ENCODE measurements at regions not wholly inside any gene's neighbourhood (a gene's known extent, or its start where the extent isn't known, plus 50 kb on each side); places are given as distances from the start of the nearest gene placed in this dataset.
"Not testable (repeated sequence)": the region's sequence is repeated elsewhere in the genome, so short reads cannot be mapped to it uniquely, and the experiment has no call there.

DNA sequence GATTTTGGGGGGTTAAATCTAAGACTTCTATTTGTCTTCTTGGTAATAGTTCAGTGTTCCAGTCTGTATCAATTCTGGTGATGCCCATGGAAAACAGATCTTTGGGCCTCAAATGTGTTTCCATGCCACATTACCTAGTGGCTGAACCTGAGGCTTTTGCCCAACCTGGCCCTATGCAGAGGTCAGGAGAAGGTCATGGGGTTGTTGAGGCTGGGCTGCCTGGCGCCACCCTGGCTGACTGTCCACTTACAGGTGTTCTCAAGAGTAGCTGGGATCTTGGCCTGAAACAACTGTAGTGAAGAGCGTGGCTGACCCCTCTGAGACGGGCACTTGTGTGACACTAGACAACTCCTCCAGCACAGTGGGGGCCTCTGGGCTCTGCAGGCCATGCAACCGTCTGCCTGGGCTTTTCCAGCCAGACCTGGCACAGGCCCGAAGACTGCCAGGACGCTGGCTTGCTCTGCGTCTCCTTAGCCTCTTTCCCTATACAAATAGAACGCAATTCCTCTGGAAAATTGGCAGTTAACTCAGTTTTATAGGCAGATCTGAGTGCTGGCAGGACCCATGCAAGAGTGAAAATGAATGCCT, 127.8 kb downstream of the TRIM43 start:
- Histone ChIP-seq H3K9me3 (ENCODE audit: insufficient read depth, low read length, severe bottlenecking) (no peaks in the 10 kb centered on the region), H3K36me3 (ENCODE audit: insufficient read depth, low read length) (no peaks in the 10 kb centered on the region), H3K79me2 (ENCODE audit: insufficient read depth, low read length) (no peaks in the 10 kb centered on the region), H4K20me1 (ENCODE audit: insufficient read depth, low read length) (no peaks in the 10 kb centered on the region), H3K27ac (ENCODE audit: low read length) (no peak overlapping the region), H2AFZ (ENCODE audit: low read depth, low read length) (no peak overlapping the region), H3K27me3 (ENCODE audit: insufficient read depth, low read length, poor library complexity) (peaks cover 6% of the 10 kb centered on the region), H3K4me1 (ENCODE audit: insufficient read depth, low read length) (no peaks in the 10 kb centered on the region), H3K9ac (ENCODE audit: low read depth, low read length) (no peak overlapping the region), H3K4me2 (ENCODE audit: insufficient read depth, low read length) (no peak overlapping the region), H3K4me3 (ENCODE audit: low read depth in 1 of 2, low read length in 2 of 2) (no peak overlapping the region)
- DNase-seq (no peak), ATAC-seq (ENCODE audit: insufficient read depth, low read depth) (no peak)
- TF ChIP-seq EZH2 (IDR thresholded peaks at IDR 0.05; ENCODE audit: borderline replicate concordance, low read depth, low read length, severe bottlenecking) = no peak
- TF ChIP-seq, protein P1, sequence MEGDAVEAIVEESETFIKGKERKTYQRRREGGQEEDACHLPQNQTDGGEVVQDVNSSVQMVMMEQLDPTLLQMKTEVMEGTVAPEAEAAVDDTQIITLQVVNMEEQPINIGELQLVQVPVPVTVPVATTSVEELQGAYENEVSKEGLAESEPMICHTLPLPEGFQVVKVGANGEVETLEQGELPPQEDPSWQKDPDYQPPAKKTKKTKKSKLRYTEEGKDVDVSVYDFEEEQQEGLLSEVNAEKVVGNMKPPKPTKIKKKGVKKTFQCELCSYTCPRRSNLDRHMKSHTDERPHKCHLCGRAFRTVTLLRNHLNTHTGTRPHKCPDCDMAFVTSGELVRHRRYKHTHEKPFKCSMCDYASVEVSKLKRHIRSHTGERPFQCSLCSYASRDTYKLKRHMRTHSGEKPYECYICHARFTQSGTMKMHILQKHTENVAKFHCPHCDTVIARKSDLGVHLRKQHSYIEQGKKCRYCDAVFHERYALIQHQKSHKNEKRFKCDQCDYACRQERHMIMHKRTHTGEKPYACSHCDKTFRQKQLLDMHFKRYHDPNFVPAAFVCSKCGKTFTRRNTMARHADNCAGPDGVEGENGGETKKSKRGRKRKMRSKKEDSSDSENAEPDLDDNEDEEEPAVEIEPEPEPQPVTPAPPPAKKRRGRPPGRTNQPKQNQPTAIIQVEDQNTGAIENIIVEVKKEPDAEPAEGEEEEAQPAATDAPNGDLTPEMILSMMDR (IDR thresholded peaks at IDR 0.05; ENCODE audit: borderline replicate concordance, extremely low read depth, low read length, poor library complexity, severe bottlenecking) = no peak

DNA sequence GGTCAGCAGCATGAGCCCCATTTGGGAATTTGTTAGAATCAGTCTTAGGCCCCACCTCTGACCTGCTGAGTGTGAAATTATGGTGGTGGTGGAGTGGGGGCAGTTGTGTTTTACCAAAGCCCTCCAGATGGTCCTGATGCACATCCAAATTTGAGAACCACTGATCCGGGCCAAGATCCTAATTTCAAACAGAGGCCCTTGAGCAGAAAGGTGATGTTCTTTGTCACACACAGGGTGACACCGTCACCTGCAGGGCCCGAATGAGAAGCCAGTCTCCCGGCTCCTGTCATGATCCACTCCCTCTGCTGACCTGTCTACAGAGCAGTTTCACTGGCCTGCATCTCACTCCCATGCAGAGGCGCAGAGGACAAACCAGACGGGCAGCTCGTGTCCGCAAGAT, 129.9 kb downstream of the TRIM43 start:
- TF ChIP-seq, protein P1 (IDR thresholded peaks at IDR 0.05; ENCODE audit: borderline replicate concordance, extremely low read depth, low read length, poor library complexity, severe bottlenecking) = no peak
- no peak for TF ChIP-seq EZH2 (IDR thresholded peaks at IDR 0.05; ENCODE audit: borderline replicate concordance, low read depth, low read length, severe bottlenecking)
- no peak overlapping the region for H2AFZ ChIP-seq (ENCODE audit: low read depth, low read length)
- H3K4me2 ChIP-seq (ENCODE audit: insufficient read depth, low read length) = no peak overlapping the region
- no peaks in the 10 kb centered on the region for H3K9me3 ChIP-seq (ENCODE audit: insufficient read depth, low read length, severe bottlenecking)
- no peaks in the 10 kb centered on the region for H3K36me3 ChIP-seq (ENCODE audit: insufficient read depth, low read length)
- no peaks in the 10 kb centered on the region for H3K79me2 ChIP-seq (ENCODE audit: insufficient read depth, low read length)
- H3K4me3 ChIP-seq (ENCODE audit: low read depth in 1 of 2, low read length in 2 of 2) = no peak overlapping the region
- peaks cover 10% of the 10 kb centered on the region for H3K27me3 ChIP-seq (ENCODE audit: insufficient read depth, low read length, poor library complexity)
- ATAC-seq (ENCODE audit: insufficient read depth, low read depth) (no peak), DNase-seq (no peak)
- H4K20me1 ChIP-seq (ENCODE audit: insufficient read depth, low read length) = no peaks in the 10 kb centered on the region
- no peak overlapping the region for H3K9ac ChIP-seq (ENCODE audit: low read depth, low read length)
- no peaks in the 10 kb centered on the region for H3K4me1 ChIP-seq (ENCODE audit: insufficient read depth, low read length)
- H3K27ac ChIP-seq (ENCODE audit: low read length) = no peak overlapping the region

DNA sequence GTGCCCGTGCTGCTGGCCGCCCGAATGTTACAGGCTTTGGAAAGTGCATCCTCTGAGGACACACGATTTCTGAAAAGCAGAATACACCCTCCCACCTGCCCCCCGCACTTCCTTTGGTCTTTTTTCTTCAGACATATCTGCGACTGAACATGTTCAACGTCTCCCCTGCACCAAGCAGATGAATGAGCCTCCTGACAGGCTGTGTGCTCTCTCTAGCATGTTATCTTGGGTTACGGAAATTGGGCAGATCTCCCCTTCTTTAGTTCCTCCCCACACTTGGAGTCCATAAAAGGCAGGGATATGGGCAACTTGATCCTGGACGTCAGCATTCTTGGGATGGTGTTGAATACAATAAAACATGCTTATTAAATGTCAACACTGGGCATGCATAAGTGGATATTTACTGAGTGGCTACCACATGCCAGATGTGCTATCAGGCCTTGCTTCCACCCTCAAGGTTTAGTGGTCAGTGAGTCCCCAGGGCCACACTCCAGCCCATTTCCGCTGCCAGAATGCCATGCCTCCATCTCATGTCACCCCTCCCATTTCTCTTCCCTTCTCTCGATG, 130.4 kb downstream of the TRIM43 start:
- Histone ChIP-seq H3K9ac (ENCODE audit: low read depth, low read length) (no peak overlapping the region), H3K79me2 (ENCODE audit: insufficient read depth, low read length) (no peaks in the 10 kb centered on the region), H3K4me1 (ENCODE audit: insufficient read depth, low read length) (no peaks in the 10 kb centered on the region), H3K27ac (ENCODE audit: low read length) (no peak overlapping the region), H3K4me3 (ENCODE audit: low read depth in 1 of 2, low read length in 2 of 2) (no peak overlapping the region), H4K20me1 (ENCODE audit: insufficient read depth, low read length) (no peaks in the 10 kb centered on the region), H2AFZ (ENCODE audit: low read depth, low read length) (no peak overlapping the region), H3K9me3 (ENCODE audit: insufficient read depth, low read length, severe bottlenecking) (no peaks in the 10 kb centered on the region), H3K4me2 (ENCODE audit: insufficient read depth, low read length) (no peak overlapping the region), H3K36me3 (ENCODE audit: insufficient read depth, low read length) (no peaks in the 10 kb centered on the region), H3K27me3 (ENCODE audit: insufficient read depth, low read length, poor library complexity) (peaks cover 10% of the 10 kb centered on the region)
- no peak for ATAC-seq (ENCODE audit: insufficient read depth, low read depth)
- no peak for DNase-seq
- TF ChIP-seq, protein P1 (IDR thresholded peaks at IDR 0.05; ENCODE audit: borderline replicate concordance, extremely low read depth, low read length, poor library complexity, severe bottlenecking) = no peak
- TF ChIP-seq EZH2 (IDR thresholded peaks at IDR 0.05; ENCODE audit: borderline replicate concordance, low read depth, low read length, severe bottlenecking) = no peak

DNA sequence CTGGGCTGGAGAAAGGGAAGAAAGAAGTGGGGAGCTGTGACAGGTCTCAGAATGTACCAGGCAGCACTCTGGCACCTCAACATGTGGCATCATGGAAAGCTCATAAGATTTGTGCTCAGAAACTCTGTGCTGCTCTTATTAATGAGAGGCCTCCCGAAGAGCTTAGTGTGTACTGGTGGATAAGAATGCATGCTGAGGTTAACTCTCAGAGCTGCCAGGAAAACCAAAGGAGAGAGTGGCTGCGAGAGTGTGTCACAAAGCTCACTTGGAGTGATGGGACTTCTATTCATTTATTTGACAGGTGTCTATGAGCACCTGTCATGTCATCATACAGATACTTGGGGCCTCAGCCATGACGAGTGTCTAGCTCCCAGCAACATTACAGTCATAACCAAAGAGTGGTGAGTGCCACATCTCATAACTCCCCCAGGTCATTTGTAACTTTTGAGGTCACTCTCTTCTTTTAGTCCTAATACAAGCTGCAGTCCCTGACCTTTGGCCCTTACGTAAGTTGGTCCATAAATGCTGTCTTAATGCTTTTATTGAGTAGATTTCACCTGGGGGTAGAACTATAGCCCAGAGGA, 131.9 kb downstream of the TRIM43 start:
- not testable (repeated sequence) for H4K20me1 ChIP-seq (ENCODE audit: insufficient read depth, low read length); H3K27me3 ChIP-seq (ENCODE audit: insufficient read depth, low read length, poor library complexity); H2AFZ ChIP-seq (ENCODE audit: low read depth, low read length); H3K4me1 ChIP-seq (ENCODE audit: insufficient read depth, low read length); H3K79me2 ChIP-seq (ENCODE audit: insufficient read depth, low read length); DNase-seq; H3K9me3 ChIP-seq (ENCODE audit: insufficient read depth, low read length, severe bottlenecking); H3K4me2 ChIP-seq (ENCODE audit: insufficient read depth, low read length); H3K4me3 ChIP-seq (ENCODE audit: low read depth in 1 of 2, low read length in 2 of 2); H3K9ac ChIP-seq (ENCODE audit: low read depth, low read length); ATAC-seq (ENCODE audit: insufficient read depth, low read depth); H3K36me3 ChIP-seq (ENCODE audit: insufficient read depth, low read length); H3K27ac ChIP-seq (ENCODE audit: low read length)

DNA sequence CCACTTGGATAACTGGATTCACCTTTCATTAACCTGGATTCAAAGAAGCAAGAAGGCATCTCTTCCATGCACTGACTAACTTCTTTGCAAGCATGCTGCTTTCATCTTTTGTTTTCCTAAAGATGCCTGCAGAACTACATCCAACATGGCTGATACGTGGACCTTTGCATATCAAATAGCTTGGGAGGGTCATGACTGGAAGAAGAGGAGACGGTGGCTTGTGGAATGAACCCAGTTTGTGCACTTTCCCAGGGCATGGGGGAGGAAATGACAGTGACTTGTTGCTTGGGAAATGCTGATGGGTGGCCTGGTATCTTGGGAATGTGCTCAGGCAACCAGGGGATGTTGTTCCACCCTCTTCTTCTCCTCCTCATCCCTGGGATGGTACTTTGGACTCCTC, 133.4 kb downstream of the TRIM43 start:
- H3K9me3 ChIP-seq (ENCODE audit: insufficient read depth, low read length, severe bottlenecking); H4K20me1 ChIP-seq (ENCODE audit: insufficient read depth, low read length); H3K27me3 ChIP-seq (ENCODE audit: insufficient read depth, low read length, poor library complexity); H3K79me2 ChIP-seq (ENCODE audit: insufficient read depth, low read length); H3K27ac ChIP-seq (ENCODE audit: low read length); H3K36me3 ChIP-seq (ENCODE audit: insufficient read depth, low read length); H3K4me2 ChIP-seq (ENCODE audit: insufficient read depth, low read length); DNase-seq; H2AFZ ChIP-seq (ENCODE audit: low read depth, low read length); H3K4me3 ChIP-seq (ENCODE audit: low read depth in 1 of 2, low read length in 2 of 2); H3K4me1 ChIP-seq (ENCODE audit: insufficient read depth, low read length); ATAC-seq (ENCODE audit: insufficient read depth, low read depth); H3K9ac ChIP-seq (ENCODE audit: low read depth, low read length): not testable (repeated sequence)

DNA sequence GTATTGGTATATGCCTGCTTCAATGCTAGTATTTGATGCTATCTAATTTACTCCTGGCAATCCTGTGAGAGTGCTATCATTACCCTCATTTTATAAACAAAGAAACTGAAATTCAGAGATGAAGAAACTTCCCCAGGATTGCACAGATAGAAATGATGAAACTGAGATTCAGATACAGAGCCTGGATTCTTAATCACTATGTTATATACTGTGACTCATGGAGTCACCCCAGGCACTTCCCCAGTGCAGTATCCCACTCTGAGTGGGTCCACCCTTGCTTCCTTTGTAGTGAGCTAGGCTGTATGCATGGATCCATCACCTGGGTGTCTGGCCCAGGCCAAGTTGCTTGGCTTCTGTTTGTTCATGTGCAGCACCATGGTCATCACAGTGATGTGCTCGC, 133.9 kb downstream of the TRIM43 start:
- DNase-seq; H3K27me3 ChIP-seq (ENCODE audit: insufficient read depth, low read length, poor library complexity); ATAC-seq (ENCODE audit: insufficient read depth, low read depth); H3K9ac ChIP-seq (ENCODE audit: low read depth, low read length); H3K4me1 ChIP-seq (ENCODE audit: insufficient read depth, low read length); H3K4me2 ChIP-seq (ENCODE audit: insufficient read depth, low read length); H3K27ac ChIP-seq (ENCODE audit: low read length); H3K36me3 ChIP-seq (ENCODE audit: insufficient read depth, low read length); H4K20me1 ChIP-seq (ENCODE audit: insufficient read depth, low read length); H3K4me3 ChIP-seq (ENCODE audit: low read depth in 1 of 2, low read length in 2 of 2); H3K9me3 ChIP-seq (ENCODE audit: insufficient read depth, low read length, severe bottlenecking); H2AFZ ChIP-seq (ENCODE audit: low read depth, low read length); H3K79me2 ChIP-seq (ENCODE audit: insufficient read depth, low read length): not testable (repeated sequence)

Data from DND-41 (cell line).